NT2/D1 (cell line): ENCODE measurements at regions not wholly inside any gene's neighbourhood (a gene's known extent, or its start where the extent isn't known, plus 50 kb on each side); places are given as distances from the start of the nearest gene placed in this dataset.

ENCODE experiments used
- DNase-seq: peaks from one replicate; pipeline ENCODE4 v3.0.0-alpha.2; 2011; ENCODE audit warnings: low read depth, low spot score
- H3K27me3 ChIP-seq: 2 replicates; pipeline ENCODE4 v1.6.0; 2011; ENCODE audit warnings: mild to moderate bottlenecking; ENCODE audit not compliant: insufficient read length, insufficient read depth
- H3K36me3 ChIP-seq: 2 replicates; pipeline ENCODE4 v1.6.1; 2011; ENCODE audit warnings: mild to moderate bottlenecking, low read length, mixed read lengths; ENCODE audit not compliant: insufficient read depth, insufficient read length
- H3K4me1 ChIP-seq: 2 replicates; pipeline ENCODE4 v1.5.1; 2011; ENCODE audit not compliant: insufficient read depth, insufficient read length
- H3K4me3 ChIP-seq: 2 replicates; pipeline ENCODE4 v1.5.1; 2011; ENCODE audit warnings: low read depth; ENCODE audit not compliant: insufficient read length
- H3K9ac ChIP-seq: 2 replicates; pipeline ENCODE4 v1.6.0; 2011; ENCODE audit warnings: low read depth; ENCODE audit not compliant: insufficient read length
- H3K9me3 ChIP-seq: 2 replicates; pipeline ENCODE4 v1.5.1; 2011; ENCODE audit warnings: mild to moderate bottlenecking, low read length; ENCODE audit not compliant: insufficient read depth
- SUZ12 ChIP-seq: IDR thresholded peaks from 2 replicates; pipeline ENCODE4 v1.6.1; 2011; ENCODE audit not compliant: insufficient read length, insufficient read depth; ENCODE audit errors: extremely low read depth
- YY1 ChIP-seq: IDR thresholded peaks from 2 replicates; pipeline ENCODE4 v1.6.1; 2011; ENCODE audit not compliant: insufficient read length, insufficient read depth
- ZNF274 ChIP-seq: IDR thresholded peaks from 2 replicates; pipeline ENCODE4 v1.6.1; 2011; ENCODE audit warnings: mild to moderate bottlenecking, low read depth, low read length

DNA sequence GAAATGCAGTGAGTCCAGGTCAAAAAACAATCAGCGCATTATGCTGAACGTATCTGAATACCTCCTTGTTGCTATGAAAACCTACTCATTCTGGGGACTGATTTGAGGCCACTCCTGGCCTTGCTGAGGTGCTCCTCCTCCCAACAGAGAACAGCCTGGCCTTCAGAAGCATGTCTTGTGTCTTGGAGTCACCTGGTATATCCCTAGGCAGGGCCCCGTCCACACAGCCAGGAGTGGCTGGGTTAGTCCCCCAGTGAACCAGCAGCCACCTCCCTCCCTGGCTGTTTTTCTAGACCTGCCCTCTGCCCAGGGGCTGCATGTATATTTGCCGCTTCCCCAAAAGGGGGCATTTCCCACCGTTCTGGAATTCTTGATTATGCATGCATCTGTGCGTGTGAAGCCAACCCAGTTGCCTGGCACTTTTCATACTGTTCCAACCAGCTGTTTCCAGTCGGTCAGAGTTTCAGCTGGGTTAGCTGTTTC is 99.2 kb upstream of the SPATA31C2 start:
- H3K9ac ChIP-seq, result no peak overlapping the region
- no peaks in the 10 kb centered on the region for H3K4me1 ChIP-seq
- no peak for DNase-seq
- no peak overlapping the region for H3K4me3 ChIP-seq
- no peaks in the 10 kb centered on the region for H3K36me3 ChIP-seq
- no peaks in the 10 kb centered on the region for H3K27me3 ChIP-seq
- no peak for TF ChIP-seq SUZ12
- TF ChIP-seq YY1, result no peak
- TF ChIP-seq ZNF274, result no peak
- 0 out of 2 replicates have a peak, but pooled peaks cover under 1% of the 10 kb centered on the region for H3K9me3 ChIP-seq

DNA sequence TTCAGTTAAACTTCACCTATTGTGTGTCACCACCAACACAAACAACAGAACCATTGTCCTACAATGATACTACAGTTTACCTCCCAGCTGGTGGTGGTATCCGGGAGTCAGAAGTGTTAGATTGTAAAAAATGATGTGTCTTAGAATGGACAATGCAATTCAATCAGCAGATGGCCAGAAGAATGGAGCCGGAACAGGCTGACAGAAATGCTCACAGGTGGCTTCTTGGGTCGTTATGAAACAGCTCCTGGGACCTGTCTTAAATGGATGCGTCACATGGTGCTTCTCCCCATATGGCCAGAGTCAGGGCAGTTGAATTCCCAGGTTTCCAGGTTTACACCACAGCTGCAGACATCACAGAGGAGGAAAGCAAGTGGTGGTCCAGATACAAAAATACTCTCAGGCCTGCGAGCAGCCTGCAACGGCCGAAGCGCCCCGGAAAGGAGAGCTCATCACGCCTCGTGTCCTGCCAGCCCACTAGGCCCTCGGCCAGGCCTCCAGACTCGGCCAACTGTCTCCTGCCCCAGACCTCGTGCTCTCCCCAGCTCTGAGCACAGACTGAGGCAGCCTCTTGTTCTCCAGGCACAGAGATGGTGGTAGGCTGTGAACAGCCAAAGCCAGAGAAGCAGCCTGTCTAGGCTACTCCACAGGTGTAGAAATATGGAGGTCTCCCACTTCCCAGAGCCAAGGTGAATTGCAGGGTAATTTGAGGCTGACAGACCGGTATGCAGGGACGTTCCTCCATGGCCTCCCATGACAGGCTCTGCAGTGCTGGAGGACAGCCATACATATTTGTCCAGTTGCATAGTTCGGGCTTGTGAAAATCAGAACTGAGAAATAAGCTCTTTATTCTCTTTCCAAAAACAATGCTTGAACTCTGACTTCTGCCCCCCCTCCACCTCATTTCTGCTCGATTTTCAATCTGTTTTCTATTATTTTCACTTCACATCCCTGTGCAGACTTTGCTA is 98.5 kb upstream of the SPATA31C2 start:
- no peak for DNase-seq
- no peaks in the 10 kb centered on the region for H3K27me3 ChIP-seq
- H3K9me3 ChIP-seq, result peaks cover 8% of the 10 kb centered on the region; the same call in 1 of the 2 replicates
- H3K9ac ChIP-seq, result no peak overlapping the region
- no peaks in the 10 kb centered on the region for H3K4me1 ChIP-seq
- no peak for TF ChIP-seq SUZ12
- TF ChIP-seq YY1, result no peak
- TF ChIP-seq ZNF274, result no peak
- H3K36me3 ChIP-seq, result no peaks in the 10 kb centered on the region
- no peak overlapping the region for H3K4me3 ChIP-seq

DNA sequence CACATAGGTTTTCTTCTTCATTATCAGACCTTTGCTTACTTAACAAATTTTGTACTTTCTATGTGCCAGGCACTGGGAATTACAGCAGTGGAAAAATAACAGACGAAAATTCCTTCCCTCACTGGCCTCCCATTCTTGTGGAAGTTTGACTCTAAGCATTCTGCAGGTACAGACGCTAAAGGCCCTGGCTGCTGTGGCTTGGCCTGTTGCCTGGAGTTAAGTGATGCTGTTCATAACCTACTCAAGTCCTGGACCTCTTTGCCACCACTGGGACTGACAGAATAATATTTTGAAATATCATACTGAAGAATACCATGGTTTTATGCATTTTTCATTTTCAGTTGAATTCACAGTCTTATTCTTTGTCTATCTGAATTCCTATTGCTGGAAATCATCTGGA is 97.3 kb upstream of the SPATA31C2 start:
- TF ChIP-seq SUZ12, result no peak
- TF ChIP-seq ZNF274, result no peak
- no peak for TF ChIP-seq YY1
- no peak overlapping the region for H3K9ac ChIP-seq
- H3K4me1 ChIP-seq, result no peaks in the 10 kb centered on the region
- peaks cover 17% of the 10 kb centered on the region for H3K9me3 ChIP-seq
- H3K27me3 ChIP-seq, result no peaks in the 10 kb centered on the region
- no peak overlapping the region for H3K4me3 ChIP-seq
- H3K36me3 ChIP-seq, result no peaks in the 10 kb centered on the region
- DNase-seq, result no peak

GRCh38 chr9:88234114-88234513 is 95.8 kb upstream of the SPATA31C2 start:
- Histone ChIP-seq H3K9ac (no peak overlapping the region), H3K36me3 (no peaks in the 10 kb centered on the region)

DNA sequence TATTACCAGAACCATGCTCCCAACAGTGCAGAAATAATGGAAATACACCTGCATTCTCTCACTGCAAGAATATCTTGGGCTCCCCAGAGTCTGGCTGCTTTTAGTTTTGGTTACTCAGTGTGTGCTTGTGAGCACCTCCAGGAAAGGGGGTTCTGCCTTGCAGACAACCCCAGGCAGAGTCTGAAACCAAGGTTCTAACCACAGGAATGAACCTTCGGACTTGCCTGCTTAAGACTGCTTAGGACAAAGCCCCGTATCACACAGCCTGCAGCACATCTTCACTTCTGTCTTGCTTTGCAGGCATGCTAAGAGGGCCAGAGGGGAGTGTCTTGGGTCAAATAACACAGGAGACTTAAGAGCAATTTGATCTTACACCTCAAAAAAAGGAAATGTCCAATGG is 94.8 kb upstream of the SPATA31C2 start:
- H3K4me1 ChIP-seq, result no peaks in the 10 kb centered on the region
- TF ChIP-seq ZNF274 (no peak), SUZ12 (no peak), YY1 (no peak)
- no peak overlapping the region for H3K4me3 ChIP-seq
- H3K27me3 ChIP-seq, result no peaks in the 10 kb centered on the region
- peaks cover 22% of the 10 kb centered on the region for H3K9me3 ChIP-seq
- no peak for DNase-seq
- H3K36me3 ChIP-seq, result no peaks in the 10 kb centered on the region
- H3K9ac ChIP-seq, result no peak overlapping the region

More at GRCh38 chr9:88234114-88234513, 95.8 kb upstream of the SPATA31C2 start:
- H3K4me3 ChIP-seq, result no peak overlapping the region
- peaks cover 22% of the 10 kb centered on the region for H3K9me3 ChIP-seq
- no peaks in the 10 kb centered on the region for H3K4me1 ChIP-seq
- DNase-seq, result no peak
- no peaks in the 10 kb centered on the region for H3K27me3 ChIP-seq
- TF ChIP-seq YY1, result no peak
- TF ChIP-seq SUZ12, result no peak
- TF ChIP-seq ZNF274, result no peak

DNA sequence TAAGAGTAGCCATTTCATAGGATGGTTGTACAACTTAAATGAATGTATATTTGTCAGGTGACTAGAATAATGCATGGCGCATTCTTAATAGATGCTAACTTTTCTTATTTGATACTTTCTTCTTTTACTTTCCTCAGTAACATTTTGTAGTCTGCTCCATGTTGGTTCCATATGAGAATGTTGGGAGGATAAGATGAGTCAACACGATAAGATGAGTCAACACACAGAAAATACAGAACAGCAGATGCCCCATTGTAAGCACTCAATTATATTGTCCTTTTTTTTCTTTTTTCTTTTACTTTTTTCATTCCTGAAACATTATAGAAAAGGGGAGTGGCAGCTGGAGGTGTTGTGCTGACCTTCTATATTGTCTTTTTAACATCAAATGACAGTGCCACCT is 92.3 kb upstream of the SPATA31C2 start:
- no peaks in the 10 kb centered on the region for H3K36me3 ChIP-seq
- no peak overlapping the region for H3K4me3 ChIP-seq
- no peaks in the 10 kb centered on the region for H3K4me1 ChIP-seq
- TF ChIP-seq ZNF274, result no peak
- no peak for TF ChIP-seq YY1
- TF ChIP-seq SUZ12, result no peak
- DNase-seq, result no peak
- no peaks in the 10 kb centered on the region for H3K27me3 ChIP-seq
- H3K9ac ChIP-seq, result no peak overlapping the region
- peaks cover 22% of the 10 kb centered on the region for H3K9me3 ChIP-seq

DNA sequence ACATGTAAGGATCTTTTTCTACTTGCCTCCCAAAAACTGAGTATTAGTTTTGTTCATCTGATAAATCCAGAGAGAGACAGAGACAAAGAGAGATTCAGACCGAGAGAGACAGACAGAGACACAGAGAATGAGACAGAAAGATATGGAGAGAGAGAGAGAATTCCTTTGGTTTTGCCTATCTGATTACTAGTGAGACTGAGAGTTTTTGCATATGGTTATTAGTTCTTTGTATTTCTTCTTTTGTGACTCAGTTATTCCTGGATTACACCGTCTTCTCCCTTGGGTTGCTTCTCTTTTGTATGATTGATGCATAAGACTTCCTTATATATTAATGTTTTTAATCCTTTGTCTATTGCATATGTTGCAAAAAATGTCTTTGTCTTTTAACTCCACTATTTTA is 91.2 kb upstream of the SPATA31C2 start:
- DNase-seq, result no peak
- no peak for TF ChIP-seq ZNF274
- peaks cover 22% of the 10 kb centered on the region for H3K9me3 ChIP-seq
- H3K27me3 ChIP-seq, result no peaks in the 10 kb centered on the region
- H3K4me3 ChIP-seq, result no peak overlapping the region
- H3K4me1 ChIP-seq, result peaks cover 6% of the 10 kb centered on the region
- no peak overlapping the region for H3K9ac ChIP-seq
- no peaks in the 10 kb centered on the region for H3K36me3 ChIP-seq

GRCh38 chr9:88224938-88225337 is 86.7 kb upstream of the SPATA31C2 start:
- peak; percentile 13 for DNase-seq
- TF ChIP-seq SUZ12 (no peak), ZNF274 (no peak), YY1 (no peak)
- no peaks in the 10 kb centered on the region for H3K9me3 ChIP-seq

More at GRCh38 chr9:88224938-88225337, 86.7 kb upstream of the SPATA31C2 start:
- Histone ChIP-seq H3K4me3 (no peak overlapping the region), H3K27me3 (no peaks in the 10 kb centered on the region), H3K36me3 (no peaks in the 10 kb centered on the region), H3K9ac (no peak overlapping the region), H3K4me1 (peaks cover 6% of the 10 kb centered on the region)
